ENCODE measurements at regions not wholly inside any gene's neighbourhood (a gene's known extent, or its start where the extent isn't known, plus 50 kb on each side); places are given as distances from the start of the nearest gene placed in this dataset.

DNA sequence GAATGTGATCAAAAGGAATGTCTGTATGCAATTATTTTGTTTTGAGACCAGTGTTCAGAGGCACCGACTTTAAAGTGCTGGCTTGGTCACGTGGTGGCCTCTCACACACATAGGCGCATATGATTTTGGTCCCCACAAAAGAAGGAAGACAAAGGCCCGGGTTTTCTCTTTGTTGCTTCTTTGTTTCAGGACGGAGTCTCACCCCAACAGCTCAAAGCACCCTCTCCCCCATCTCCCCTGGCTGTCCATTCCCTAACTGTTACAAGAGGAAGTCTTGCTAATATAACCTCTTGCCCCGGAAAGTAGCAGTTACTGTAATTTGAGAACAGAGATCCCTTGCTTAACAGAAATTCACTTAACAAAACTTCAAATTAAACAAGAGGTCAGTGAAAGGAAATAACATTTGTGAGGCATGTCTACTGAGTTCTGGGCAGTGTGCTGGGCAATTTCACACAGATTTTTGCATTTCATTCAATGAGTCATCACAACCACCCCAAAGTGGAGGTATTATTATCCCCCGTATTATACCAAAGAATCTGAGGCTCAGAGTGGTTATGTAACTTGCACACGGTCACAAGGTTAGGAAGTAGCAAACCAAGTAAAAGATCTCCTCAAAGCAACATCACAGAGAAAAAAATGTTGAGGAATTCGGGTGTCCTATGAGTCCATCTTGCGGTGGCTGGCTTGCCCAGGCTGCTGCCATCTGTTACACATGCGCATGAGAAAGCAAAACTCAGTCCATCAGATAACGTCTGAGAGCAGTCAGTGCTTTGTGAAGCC, 75.8 kb downstream of the SDC1 start:
- Histone ChIP-seq H3K27me3 (ENCODE audit: control insufficient read depth in 2 of 2, insufficient read depth in 2 of 2, low read length in 2 of 2) (peaks cover 4% of the 10 kb centered on the region in 2 experiments; a peak in 2 of 5 replicates), H3K27ac (ENCODE audit: extremely low read depth, low read depth, low read length) (peak overlapping the region; percentile 49; the same call in 1 of the 3 replicates), H3K4me1 (replicated peaks in 1 of 2; ENCODE audit: control insufficient read depth in 2 of 2, insufficient read depth in 2 of 2, low read length in 2 of 2) (peaks cover 16 to 39% of the 10 kb centered on the region in 2 experiments), H3K79me2 (ENCODE audit: control insufficient read depth, insufficient read depth, low read length) (no peaks in the 10 kb centered on the region), H4K20me1 (replicated peaks; ENCODE audit: control insufficient read depth, insufficient read depth, low read length) (no peaks in the 10 kb centered on the region), H3K9me1 (ENCODE audit: control insufficient read depth, insufficient read depth, low read length) (no peaks in the 10 kb centered on the region), H2AFZ (ENCODE audit: low read depth, low read length) (peak overlapping the region; percentile 93), H3K4me2 (ENCODE audit: insufficient read depth, low read length) (peak overlapping the region; percentile 21; the same call in 1 of the 2 replicates), H3K9ac (ENCODE audit: insufficient read depth in 1 of 2, low read depth in 2 of 2, low read length in 2 of 2) (no peak overlapping the region), H3K36me3 (ENCODE audit: control insufficient read depth, insufficient read depth, low read length) (no peaks in the 10 kb centered on the region), H3K9me3 (replicated peaks; ENCODE audit: control insufficient read depth, insufficient read depth, low read depth, low read length) (no peaks in the 10 kb centered on the region), H3K4me3 (no peak overlapping the region)
- in situ Hi-C loops (cut with MboI) (no loop called here), intact Hi-C loops (cut with micrococcal nuclease) (no loop called here)
- DNase-seq (ENCODE audit: extremely low read depth in 1 of 4, low spot score in 3 of 4) = no peak
- ChIA-PET CTCF (ENCODE audit: low intra/inter-chr PET ratio) (no interaction called here), POLR2A (no interaction called here)
- WGBS (ENCODE audit: insufficient coverage, low coverage, missing lambda C conversion rate) = 19% methylated on average over 12 of the region's 12 CpGs
- no peak for FAIRE-seq
- no TSS peak for BruUV-seq (replicated peaks)
- ATAC-seq = peak; percentile 8; the same call in 1 of the 3 replicates
- TF ChIP-seq ZNF165 (CRISPR knock-in tag; IDR thresholded peaks at IDR 0.05; ENCODE audit: borderline replicate concordance) (no peak), ZNF77 (CRISPR knock-in tag; IDR thresholded peaks at IDR 0.05) (no peak), ZNF263 (CRISPR knock-in tag; IDR thresholded peaks at IDR 0.05; ENCODE audit: borderline replicate concordance) (no peak), GATAD2A (IDR thresholded peaks at IDR 0.05) (no peak), HDGF (IDR thresholded peaks at IDR 0.05) (no peak), RBM34 (IDR thresholded peaks at IDR 0.05; ENCODE audit: borderline replicate concordance, insufficient read depth, low read length) (no peak), NELFE (IDR thresholded peaks at IDR 0.05; ENCODE audit: insufficient read depth, insufficient read length) (no peak), PTTG1 (tag; IDR thresholded peaks at IDR 0.05; ENCODE audit: low read depth) (0 out of 2 replicates have a peak, but pooled peaks have one; percentile 31), L3MBTL2 (IDR thresholded peaks at IDR 0.05) (peak; percentile 81), ZNF217 (CRISPR knock-in tag; IDR thresholded peaks at IDR 0.05) (no peak), TOE1 (IDR thresholded peaks at IDR 0.05; ENCODE audit: borderline replicate concordance) (0 out of 2 replicates have a peak, but pooled peaks have one; percentile 23), TOE1 (CRISPR knock-in tag; IDR thresholded peaks at IDR 0.05; ENCODE audit: borderline replicate concordance, low read depth) (no peak), RAD51 (IDR thresholded peaks at IDR 0.05; ENCODE audit: borderline replicate concordance, low read depth) (peak; percentile 71)
- TF ChIP-seq, protein P1, sequence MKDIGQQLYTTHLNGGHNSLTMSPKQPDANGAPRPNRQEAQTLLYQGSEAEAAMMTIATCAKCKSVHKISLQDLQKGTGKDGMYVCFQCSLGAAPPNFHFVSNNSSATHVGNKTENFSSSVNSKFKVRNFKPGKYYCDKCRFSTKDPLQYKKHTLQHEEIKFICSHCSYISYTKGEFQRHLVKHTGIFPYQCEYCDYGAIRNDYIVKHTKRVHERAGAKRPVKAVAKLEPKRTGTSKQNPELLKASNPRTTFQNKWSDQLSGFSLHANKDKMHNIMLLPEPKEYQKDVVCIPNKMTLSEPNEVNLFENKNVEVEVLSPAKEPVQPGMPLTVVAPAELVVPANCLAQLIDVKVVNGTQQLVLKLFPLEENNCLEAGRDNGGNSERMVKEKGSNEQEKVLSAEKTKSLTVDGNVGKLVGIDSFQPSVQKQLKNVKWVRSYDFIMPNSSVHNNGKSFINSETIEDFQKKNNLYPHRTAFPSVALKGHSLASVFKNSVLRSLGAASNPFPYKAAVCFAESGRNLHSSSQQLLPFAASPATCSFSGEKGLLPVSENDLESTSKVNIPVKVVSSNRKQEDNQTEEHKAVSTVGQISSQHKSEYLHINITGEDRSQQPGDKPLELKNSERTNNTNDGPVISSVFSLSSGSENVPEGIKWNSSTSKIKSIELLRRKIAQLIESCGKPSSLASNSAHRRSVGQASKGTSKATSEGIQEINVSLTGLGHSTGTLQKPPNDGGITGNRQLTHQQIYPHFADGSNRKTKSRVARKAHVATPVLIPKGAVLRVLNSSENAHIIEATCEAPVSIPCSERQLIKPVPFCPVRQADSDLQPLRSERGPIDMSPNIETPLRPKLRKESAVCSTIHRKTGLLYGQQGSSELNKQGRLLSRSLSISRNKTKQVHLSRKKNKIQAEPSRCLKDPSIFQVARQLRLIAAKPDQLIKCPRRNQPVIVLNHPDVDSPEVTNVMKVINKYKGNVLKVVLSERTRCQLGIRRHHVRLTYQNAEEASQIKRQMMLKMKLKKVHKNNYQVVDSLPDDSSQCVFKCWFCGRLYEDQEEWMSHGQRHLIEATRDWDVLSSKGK (CRISPR knock-in tag; IDR thresholded peaks at IDR 0.05) = no peak
- TF ChIP-seq, protein P2, sequence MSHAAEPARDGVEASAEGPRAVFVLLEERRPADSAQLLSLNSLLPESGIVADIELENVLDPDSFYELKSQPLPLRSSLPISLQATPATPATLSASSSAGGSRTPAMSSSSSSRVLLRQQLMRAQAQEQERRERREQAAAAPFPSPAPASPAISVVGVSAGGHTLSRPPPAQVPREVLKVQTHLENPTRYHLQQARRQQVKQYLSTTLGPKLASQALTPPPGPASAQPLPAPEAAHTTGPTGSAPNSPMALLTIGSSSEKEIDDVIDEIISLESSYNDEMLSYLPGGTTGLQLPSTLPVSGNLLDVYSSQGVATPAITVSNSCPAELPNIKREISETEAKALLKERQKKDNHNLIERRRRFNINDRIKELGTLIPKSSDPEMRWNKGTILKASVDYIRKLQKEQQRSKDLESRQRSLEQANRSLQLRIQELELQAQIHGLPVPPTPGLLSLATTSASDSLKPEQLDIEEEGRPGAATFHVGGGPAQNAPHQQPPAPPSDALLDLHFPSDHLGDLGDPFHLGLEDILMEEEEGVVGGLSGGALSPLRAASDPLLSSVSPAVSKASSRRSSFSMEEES (CRISPR knock-in tag; IDR thresholded peaks at IDR 0.05) = peak; percentile 79
- TF ChIP-seq, protein P3, sequence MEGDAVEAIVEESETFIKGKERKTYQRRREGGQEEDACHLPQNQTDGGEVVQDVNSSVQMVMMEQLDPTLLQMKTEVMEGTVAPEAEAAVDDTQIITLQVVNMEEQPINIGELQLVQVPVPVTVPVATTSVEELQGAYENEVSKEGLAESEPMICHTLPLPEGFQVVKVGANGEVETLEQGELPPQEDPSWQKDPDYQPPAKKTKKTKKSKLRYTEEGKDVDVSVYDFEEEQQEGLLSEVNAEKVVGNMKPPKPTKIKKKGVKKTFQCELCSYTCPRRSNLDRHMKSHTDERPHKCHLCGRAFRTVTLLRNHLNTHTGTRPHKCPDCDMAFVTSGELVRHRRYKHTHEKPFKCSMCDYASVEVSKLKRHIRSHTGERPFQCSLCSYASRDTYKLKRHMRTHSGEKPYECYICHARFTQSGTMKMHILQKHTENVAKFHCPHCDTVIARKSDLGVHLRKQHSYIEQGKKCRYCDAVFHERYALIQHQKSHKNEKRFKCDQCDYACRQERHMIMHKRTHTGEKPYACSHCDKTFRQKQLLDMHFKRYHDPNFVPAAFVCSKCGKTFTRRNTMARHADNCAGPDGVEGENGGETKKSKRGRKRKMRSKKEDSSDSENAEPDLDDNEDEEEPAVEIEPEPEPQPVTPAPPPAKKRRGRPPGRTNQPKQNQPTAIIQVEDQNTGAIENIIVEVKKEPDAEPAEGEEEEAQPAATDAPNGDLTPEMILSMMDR (IDR thresholded peaks at IDR 0.05 in 2 of 3, conservative IDR thresholded peaks at IDR 0.05 in 1 of 3; ENCODE audit: insufficient read depth in 2 of 3, low read depth in 1 of 3, low read length in 3 of 3) = no peak

Data from K562 (cell line).